CD4-positive, alpha-beta T cell treated with Interleukin-1 beta for 1 hour (primary cell): ENCODE measurements at regions not wholly inside any gene's neighbourhood (a gene's known extent, or its start where the extent isn't known, plus 50 kb on each side); places are given as distances from the start of the nearest gene placed in this dataset.

Experiments
- DNase-seq, 2 donors: peaks; one replicate each; pipeline ENCODE4 v3.0.0-alpha.2; 2020 to 2022

DNA sequence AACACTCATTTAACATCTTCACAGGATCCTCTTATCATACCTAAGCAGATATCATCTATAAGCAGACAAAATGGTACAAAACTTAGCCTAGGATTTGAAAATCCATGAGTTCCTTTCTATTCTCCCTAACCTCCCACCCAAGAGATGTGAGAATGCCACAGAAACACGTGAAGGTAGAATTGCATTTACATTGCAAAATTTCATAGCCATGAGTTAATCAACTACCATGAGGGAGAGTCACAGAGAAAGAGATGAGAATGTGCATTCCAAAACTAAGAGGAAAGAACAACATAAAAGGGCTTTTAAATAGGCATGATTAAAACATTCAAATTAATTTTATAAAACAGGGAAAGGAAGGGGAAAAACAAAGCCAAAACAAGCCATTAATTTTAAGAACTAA, 806.2 kb downstream of the NTRK3 start:
- DNase-seq: no peak

DNA sequence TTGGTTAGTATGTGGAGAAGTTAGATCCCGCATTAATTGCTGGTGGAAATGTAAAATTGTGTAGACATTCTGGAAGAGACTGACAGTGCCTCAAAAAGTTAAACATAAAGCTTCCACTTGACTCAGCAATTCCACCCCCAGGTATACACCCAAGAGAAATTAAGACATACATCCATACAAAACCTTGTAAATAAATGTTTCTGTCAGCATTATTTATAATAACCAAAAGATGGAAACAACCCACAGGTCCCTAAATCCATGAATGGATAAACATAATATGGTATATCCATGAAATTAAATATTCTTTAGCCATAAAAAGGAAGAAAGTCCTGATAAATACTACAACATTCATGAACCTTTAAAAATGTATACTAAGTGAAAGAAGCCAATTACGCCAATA, 817.4 kb downstream of the NTRK3 start:
- no peak for DNase-seq

DNA sequence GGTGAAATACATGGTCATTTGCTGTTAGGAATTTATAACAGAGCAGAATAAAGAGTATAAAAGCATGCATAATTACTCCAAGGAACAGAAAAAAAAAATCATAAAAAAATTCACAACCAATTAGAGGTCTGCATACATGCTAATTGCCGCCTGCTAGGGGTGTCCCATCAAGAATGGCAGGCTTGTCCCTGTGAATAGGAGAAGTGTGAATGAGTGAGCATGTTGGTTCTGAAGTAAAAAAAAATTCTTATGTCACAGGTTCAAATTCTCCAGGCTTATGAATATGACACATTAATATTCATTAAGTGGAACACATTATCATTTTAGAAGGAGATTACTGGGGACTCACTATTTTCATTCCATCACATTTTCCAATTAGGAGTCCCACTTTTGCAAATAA, 822.7 kb downstream of the NTRK3 start:
- DNase-seq: no peak

DNA sequence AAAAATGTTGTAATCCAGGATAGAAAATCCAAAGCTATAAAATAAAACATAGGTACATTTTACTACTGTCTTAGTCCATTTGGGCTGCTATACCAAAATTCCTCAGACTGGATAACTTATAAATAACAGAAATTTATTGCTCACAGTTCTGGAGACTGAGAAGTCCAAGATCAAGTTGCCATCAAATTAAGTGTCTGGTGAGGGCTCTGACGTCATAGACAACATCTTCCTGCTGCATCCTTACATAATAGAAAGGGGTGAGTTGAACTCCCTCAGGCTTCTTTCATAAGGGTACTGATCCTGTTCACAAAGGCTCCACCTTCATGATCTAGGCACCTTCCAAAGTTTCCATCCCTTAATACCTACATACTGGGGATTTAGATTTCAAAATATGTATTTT, 826.8 kb downstream of the NTRK3 start:
- DNase-seq: no peak

DNA sequence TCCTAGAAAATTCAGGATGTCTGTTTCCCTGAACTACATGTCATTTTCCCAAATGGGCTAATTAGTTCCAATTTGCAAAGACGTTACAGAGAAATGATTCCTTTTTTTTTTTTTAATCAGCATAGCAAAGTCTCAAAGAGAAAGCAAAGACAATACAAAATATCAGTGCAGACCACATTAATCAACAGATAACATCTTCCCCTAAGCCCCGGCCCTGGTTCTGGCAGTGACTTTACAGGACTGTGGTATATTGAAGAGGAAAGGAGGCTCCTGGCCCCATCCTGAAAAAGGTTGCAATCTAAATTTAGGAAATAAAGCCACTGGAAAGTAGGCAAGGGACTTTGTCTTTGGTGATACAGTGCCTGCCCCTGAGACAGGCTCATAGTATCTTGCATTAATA, 836.5 kb downstream of the NTRK3 start:
- no peak for DNase-seq

DNA sequence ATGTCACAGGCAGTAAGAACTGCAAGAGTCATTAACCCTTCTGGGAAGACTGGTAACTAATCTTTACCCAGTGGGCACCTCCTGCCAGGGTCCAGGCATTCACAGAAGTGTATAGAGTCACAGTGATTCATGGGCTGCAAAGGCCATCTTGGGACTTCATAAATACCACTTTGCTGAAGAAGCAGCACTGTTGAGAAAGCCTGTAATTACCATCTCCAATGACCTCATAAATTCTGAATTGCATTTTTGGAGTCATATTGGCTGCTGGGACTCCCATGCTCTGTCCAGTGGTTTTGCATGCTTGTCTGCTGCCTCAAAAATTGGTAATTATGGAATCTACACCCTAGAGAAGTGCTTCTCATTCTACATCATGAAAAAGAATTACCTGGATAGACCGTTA, 837.2 kb downstream of the NTRK3 start:
- DNase-seq: no peak

DNA sequence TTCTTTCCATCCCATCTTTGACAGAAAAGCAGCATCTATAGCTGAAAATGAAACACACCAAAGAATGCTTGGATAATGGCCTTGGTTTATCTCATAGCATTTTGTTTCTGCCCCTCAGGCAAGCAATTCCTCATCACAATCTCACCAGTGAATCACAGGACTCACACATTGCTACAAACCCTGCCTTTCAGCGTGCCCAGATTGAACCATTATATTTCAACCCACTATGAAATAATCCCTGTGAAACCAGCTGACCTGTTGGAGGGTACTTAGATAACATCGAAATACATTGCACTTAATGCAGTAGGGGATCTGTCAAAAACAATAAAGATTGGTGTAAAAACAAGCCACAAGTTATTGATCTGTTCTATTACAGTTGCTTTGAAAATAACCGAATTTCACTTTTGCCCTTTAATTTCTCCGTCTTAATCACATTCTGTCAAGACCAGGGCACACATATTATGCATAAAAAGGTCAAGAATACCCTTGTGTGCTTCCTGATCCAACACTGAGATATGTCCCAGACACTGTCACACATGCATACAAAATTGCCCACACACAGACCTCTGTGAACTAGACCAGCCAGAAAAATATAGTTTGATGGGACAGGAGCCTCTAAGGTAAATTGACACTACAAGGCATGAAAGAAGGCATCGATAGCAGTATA, 839.8 kb downstream of the NTRK3 start:
- no peak for DNase-seq

DNA sequence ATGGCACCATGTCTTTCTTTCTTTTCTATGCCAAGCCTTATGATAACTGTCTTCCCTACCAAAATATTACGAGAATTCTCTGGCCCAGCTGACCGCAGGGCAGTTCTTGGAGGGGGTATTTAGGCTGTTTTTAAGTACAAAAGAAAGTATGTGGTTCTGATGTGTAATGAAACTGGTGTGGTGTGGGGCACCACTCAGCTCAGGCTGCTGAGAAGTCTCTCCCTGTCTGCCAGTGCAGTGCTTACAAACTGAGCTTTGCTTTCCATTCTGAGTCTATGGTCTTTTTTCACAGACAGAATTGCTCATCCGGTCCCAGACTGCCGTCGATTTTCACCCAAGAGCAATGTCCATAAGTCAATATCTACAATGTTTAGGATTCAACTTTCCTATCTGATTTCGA, 847.6 kb downstream of the NTRK3 start:
- no peak for DNase-seq

DNA sequence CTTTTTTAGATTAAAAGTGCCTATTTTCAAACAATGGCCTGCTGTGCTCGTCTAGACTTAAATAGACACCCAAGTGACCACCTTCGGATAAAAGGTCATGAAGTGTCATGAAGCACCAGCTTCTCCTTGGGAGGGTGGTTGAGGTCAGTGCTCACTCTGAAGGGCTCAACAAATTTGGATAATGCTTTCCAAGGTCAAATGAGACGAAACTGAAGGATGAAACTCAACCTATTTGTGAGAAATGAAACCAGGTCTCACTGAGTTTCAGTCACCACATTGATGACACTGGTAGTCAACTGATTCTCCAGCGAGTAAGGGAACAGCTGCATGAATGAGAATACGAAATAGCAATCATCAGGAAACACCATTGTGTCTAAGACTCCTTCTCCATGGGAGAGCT, 852.6 kb downstream of the NTRK3 start:
- DNase-seq: no peak

DNA sequence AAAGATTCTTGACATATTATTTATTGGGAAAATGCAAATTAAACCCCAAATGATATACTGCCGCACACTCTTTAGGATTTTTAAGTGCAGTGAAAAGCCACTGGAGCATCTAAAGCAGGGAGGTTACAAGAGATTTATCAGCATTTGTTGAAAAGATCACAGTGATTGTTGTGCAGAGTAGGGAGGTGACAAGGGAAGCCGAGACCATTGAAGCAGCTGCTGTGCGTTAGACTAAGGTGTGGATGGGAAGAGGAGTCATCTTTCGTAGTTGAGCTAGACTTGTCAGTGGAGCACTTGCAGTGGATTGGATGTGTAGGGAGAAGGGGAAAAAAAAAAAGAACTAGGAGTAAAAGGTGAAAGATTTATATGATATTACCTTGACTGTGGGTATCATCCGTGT, 854.6 kb downstream of the NTRK3 start:
- no peak for DNase-seq

DNA sequence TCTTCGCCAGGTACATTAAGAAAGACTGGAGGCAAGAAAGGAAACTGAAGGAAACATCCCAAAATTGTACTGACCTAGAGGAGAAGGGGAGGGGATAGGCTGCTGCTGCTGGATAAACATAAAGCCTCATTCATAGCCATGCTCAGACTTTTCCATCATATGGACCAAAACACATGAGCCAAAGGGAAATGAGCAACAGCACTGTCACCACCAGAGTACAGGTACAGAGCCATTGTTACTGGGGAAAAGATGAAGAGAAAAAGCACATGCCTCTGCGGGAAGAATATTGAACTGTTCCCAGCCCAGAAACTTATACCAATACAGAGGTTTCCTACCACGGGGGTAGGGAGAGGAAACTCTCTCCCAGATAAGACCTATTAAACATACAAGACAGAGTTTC, 861.9 kb downstream of the NTRK3 start:
- no peak for DNase-seq

DNA sequence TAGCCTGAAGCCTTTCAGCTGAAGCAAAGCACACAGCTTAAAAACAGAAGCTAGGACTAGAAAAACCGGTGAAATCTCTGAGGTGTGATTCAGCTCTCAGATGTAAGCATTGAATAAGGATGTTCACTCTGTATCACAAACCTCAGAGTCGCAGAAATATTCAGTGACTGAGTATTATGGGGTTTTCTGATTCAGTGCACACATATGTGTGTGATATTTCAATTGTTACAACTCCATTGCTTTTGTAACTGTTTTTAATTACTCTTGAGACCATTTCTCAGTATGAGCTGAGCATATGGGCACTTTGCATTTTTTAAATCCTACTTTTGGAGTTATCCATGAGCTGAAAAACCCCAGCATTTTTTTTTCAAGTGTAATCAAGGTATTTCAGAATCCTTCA, 868.8 kb downstream of the NTRK3 start:
- no peak for DNase-seq

DNA sequence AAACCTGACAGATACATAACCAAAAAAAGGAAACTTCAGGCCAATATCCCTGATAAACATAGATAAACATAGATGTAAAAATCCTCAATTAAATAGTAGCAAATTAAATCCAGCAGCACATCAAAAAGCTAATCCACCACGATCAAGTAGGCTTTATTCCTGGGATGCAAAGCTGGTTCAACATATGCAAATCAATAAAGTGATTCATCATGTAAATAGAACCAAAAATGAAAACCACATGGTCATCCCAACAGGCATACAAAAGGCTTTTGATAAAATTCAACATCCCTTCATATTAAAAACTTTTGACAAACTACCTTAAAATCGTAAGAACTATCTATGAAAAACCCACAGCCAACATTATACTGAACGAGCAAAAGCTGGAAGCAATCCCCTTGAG, 882.2 kb downstream of the NTRK3 start:
- DNase-seq: no peak

DNA sequence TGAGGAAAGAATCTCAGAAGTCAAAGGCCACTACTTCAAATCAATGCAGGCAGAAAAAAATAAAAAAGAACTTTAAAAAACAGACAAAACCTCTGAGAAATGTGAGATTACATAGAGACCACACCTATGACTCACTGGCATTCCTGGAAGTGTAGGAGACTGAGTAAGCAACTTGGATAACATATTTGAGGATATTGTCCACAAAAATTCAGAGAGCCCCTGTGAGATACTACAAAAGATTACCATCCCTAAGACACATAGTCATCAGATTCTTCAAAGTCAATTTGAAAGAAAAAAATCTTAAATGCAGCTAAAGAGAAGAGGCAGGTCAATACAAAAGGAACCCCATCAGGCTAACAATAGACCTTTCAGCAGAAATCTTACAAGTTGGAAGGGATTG, 887.3 kb downstream of the NTRK3 start:
- no peak for DNase-seq

DNA sequence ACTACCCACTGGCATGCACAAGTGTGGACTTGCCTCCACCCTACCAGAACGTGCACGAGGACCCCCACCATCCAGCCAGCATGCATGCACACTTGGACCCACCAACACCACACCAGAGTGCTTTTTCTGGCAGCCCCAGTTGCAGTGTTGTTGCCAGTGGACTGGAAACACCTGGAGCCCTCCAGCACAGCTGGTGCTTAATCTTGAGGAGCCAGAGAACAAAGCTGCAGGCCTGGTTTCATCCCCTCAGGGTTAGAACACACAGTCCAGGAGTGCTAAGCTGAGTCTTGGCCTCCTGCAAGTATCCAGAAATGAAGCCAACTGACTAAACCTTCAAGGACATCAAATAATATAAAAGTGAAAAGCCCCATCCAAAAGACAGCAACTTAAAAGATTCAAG, 888.0 kb downstream of the NTRK3 start:
- no peak for DNase-seq

DNA sequence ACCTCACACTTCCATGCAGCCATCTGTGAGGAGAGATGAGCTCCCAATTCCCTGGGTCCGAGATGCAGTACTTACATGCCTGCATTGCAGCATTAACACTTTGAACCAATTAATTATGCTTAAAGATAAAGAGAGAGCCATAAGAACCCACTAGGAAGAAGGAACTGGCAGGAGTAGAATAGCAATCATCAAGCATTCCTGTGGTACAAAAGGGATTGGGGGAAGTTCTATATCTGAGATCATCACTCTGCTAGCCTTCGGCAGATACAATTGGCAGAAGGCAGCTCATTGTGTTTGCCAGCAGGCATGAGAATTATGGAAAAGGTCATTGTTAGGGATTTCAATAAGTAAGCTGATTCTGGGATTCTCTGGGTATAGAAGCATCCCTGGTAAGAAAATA, 891.4 kb downstream of the NTRK3 start:
- no peak for DNase-seq

DNA sequence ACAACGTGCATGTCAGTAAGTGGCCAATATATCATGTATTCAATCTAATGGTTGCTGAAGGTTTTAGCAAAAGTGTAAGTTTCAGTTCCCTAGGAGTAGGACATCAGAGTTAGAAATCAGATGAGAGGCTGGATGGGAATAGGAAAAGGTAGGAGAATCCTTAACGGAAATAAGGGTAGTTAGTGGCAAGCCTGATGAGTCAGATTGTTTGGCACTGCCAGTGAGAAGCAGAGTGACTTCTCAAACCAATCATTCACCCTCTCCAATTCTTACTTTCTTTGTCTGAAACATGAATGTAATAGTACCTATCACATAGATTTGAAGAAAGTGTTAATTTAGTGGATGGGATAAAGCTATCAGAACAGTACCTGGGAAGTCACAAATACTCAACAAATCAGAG, 894.0 kb downstream of the NTRK3 start:
- DNase-seq: no peak

DNA sequence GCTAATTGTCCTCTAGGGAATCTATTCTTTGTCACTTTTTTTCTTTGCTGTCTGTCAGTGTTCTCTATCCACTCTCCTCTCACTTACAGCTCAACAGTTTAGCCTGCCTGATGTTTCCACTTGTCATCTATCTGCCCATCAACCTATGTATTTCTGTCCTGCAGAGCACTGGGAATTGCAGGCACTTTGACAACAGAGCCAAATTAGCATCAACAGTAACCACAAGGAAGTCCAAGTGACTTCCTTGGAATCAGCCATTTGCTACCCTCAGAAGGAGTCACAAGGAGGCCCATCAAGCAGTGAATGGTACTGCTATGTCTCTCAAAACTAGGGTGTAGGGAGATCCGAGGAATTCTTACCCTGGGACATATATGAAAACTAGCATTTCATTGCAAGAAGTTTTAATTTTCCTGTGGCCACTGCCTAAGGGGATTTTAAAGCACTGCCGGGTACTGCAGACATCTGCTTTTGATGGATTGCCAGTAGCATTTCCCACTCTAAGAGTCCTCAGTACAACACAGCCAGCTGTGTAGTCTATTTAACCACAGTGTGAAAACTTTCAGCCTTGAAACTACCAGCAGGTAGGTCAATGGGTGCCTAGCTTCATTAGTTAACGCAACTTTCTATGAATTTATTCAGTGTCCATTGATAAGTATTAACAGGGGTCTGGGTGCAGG, 898.8 kb downstream of the NTRK3 start:
- no peak for DNase-seq

DNA sequence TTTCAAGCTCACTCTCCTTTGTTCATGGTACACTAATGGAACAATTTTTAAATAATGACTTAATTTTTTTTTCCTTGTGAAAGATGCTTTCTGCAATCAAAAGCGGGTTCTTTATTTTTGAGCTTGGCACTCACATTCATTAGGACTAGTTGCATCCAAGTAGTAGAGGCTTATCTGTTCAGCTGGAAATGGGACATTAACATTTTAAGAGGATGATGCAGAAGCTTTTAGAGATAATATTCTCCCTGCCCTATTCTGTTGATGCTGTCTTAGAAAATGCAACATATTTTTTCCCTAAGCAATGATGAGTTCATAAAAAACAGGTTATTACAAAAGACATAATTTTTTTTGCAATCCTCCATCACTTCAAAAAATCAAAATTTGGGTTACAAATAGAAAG, 900.6 kb downstream of the NTRK3 start:
- DNase-seq: no peak

DNA sequence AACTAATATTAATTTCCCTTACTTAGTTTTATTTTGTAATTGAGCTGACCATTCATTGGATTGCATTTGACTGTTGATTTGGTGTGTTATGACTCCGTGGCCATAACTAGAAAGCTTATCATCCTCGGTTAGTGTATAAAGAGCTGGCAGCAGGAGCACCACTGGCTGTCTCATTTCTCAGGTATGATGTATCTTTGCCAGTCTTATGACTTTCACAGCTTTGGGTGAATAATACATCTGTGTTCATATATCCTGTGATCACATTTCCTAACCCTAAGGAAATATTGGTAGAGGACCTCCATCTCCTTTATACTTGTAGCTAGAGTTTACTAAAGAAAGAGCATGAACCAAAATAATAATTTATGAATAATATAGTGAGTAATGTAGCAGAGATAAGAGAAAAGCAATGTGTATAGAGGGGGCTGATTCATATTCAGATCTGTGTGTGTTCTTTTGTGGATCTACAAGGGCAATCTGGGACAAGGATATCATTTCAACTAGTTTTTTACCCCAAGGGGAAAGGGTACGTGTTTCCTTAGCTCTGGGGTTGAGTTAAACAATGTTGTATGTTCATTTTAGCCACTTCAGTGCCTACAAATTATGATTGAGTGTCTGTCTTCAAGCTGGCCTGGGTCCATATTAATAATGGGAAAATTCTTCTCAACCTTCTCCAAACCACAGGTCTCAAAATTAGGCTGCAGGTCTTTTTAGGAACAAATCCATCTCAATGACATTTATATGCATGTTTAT, 901.7 kb downstream of the NTRK3 start:
- DNase-seq: no peak

DNA sequence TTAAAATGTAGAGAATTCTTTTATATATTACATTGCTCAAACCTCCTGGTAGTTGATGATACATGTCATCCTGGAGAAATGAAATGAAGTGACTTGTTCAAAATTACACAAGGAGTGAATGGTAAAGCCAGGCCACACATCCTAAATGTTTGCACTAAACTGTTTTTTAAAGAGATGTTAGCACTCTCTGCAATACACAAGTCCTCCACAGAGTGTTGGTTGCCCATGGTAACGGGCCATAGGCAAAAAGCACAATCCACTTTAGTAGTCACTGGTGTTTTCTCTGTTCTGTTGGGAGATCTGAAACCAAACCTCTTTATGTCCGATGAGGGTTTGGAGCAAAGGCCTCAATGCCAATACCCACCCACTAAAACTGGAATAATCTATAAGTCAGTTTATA, 907.4 kb downstream of the NTRK3 start:
- no peak for DNase-seq

DNA sequence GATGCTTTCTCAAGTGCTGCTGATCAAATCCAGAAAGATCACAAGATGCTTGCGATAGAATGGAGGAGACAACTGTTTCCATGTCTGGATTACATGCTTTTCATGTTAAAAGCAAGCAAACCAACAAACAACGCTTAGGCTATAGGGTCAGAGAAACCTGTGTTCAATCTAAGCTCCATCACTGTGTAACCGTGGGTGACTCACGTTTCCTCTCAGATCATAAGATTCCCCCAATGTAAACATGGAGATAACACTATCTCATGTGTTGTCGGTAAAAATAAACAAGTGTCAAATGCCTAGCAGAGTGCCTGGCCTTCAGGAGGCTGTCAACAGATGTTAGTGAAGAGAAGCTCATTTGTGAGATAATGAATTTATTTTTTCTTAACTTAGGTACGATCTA, 907.8 kb downstream of the NTRK3 start:
- DNase-seq: no peak

DNA sequence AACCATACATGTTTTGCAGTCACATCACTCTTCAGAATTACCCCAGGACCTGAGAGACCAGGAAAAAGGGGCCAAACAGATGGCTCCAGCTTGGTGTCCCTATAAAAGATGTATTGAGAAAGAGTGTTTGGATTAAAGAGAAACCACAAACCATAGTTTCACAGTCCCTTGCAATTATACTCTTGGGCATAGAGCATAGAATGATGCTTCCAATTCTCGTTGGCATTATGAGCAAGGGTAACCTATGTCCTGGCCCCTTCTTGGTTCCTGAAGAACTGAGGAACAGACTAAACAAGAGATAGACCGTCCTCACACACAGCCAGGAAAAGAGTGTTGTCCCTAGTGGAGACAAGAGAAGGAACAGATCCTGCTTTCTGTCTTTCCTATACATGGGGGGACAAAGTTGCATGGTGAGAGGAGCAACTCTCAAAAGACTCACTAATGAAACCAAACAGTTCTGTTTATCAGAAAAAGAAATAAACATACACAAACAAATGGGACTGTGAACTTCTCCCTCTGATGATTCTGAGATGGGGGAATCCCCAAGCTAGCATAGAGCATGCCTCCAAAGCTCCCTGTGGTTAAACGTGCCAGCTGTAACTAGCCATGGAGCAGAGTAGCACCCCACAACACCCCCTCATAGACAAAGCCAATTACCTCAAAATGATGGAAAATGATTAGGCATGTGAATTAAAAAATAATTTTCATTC, 908.6 kb downstream of the NTRK3 start:
- DNase-seq: no peak

DNA sequence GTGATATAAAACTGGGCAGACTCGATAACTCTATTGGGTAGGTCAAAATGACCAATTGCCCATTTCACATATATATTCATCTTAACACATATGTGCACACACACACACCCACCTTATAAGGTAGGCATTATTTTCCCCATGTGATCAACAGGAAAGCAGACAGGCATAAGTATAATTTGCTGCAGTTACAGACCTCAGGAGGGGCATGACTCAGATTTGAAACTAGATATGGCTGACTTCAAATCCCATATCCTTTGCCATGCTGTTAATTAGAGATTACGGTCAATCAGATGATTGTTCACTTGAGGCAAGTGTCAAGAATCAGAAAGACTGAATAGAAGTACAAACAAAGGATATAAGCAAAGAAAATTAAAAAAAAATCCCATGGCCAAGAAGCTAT, 910.6 kb downstream of the NTRK3 start:
- DNase-seq: no peak
